ENCODE measurements at regions not wholly inside any gene's neighbourhood (a gene's known extent, or its start where the extent isn't known, plus 50 kb on each side); places are given as distances from the start of the nearest gene placed in this dataset.

DNA sequence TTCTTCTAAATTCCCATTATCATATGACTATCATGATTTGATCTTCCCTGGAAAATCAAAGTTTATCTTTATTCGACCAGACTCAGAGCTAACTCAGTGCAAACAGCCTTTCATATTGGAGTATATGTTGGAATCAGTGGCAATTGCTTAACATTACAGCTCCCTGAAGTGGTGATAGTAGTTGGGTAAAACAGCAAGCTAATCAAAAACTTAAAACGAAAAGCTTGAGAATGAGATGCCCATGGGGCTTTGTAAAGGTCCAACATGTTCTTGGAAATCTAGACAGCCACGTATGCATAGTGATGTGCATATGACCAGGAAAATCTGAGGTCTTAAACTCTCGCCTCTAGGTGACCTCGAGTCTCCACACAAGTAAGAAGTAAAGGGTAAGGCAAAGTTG is 437.6 kb downstream of the KIF16B start:
- TF ChIP-seq POLR2AphosphoS5 (IDR thresholded peaks at IDR 0.05) (no peak), CTCF (IDR thresholded peaks at IDR 0.05) (no peak)

Data from upper lobe of left lung (tissue), 4 donors.